ENCODE measurements at regions not wholly inside any gene's neighbourhood (a gene's known extent, or its start where the extent isn't known, plus 50 kb on each side); places are given as distances from the start of the nearest gene placed in this dataset.

DNA sequence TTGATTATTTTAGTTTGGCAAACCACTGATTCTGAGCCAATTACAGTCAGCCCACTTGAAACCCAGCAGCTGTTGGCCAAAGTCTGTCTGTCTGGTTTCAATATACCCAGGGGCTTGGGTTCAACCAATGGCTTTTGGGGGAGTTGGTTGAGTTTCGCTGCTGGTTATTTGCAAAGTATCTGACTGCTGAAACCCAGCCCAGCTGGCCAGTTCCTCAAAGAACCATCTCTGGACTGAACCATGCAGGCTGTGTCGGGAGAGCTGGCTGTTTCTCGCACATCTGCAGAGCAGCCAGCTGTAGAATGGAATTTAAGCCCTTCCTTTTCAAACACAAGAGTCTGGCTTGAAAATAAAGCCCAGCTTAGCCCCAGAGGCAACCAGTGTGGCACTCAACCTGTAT, 66.0 kb upstream of the PAX7 start:
- no peak for DNase-seq

DNA sequence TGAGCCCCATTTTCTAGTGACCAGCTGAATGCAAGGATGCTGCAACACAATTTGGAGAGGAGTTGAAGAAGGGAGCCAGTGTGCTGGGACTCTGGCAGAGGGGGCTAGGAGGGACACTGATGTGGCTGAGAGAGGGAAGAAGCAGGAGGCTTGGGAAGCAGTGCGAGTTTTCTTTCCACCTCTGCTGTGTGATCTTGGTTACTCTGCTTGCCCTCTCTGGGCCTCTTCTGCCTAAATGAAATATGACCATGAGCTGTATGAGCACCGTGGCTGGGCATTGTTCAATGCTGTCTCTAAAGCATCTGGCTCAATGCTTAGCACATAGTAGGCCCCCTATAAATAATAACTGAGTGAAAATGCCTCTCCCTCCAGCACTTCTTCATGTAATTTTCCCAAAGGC, 65.3 kb upstream of the PAX7 start:
- no peak for DNase-seq

DNA sequence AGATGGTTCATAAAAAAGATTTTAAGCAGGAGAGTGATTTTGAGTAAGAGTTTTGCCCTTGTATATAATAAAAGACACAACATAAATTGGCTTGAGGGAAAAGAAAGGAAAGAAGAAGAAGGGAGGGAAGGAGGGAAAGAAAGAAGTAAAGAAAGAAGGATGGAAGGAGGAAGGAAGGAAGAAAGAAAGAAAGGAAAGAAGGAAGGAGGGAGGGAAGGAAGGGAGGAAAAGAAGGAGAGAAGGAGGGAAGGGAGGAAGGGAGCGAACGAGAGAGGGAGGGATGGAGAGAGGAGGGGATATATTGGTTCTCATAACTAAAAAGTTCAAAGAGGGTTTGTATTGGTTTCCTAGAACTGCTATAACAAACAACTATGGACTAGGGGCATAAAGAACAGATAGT, 62.2 kb upstream of the PAX7 start:
- no peak for DNase-seq

DNA sequence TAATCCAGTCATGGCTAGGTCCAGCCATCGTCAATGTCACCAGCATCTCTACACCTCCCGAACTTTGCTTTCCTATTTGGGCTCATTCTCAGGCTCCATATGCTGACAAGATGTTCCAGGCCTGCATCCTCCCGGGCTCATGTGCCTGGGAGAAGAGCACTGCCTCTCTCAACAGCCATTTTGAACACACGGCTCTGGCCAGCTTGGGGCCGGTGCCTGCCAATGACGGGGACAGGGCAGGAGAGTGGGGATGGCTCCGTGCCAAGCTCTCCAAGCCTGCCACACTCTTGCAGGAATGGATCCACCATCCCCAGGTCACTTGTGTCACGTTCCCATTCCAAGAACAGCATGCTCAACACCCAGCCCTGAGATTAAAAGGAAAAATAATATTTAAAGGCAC, 61.4 kb upstream of the PAX7 start:
- DNase-seq: no peak

DNA sequence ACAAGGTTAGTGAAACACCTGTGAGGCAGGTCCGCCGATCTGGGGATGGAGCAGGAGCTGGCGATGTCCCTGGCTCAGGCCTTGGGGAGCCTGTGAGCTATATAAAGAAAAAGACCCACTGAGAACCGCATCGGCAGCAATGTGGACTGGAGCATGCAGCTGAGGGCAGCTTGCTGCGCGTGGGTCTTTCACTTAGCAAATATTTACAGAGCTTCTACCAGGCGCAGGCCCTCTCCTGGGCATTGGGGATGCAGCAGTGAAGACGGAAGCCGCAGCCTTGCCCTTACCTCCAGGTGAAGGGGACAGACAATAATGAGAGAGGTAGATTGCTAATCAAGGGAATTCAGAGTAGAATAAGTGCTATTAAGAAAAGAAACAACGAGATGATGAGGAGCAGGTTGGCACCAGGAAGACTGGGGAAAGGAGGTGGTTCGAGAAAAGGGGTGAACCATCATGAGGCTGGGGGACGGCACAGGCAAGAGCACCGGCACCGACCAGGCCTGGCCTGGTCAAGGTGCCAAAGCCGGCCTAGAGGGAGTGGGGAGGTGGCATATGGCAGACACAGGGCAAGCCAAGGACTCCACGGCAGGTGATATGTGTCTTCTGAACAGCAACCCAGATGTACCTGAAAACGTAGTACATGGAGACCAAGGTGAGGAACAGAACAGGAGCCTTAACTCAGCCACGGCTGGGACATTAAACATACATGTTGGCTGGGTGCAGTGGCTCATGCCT, 60.7 kb upstream of the PAX7 start:
- DNase-seq: no peak

DNA sequence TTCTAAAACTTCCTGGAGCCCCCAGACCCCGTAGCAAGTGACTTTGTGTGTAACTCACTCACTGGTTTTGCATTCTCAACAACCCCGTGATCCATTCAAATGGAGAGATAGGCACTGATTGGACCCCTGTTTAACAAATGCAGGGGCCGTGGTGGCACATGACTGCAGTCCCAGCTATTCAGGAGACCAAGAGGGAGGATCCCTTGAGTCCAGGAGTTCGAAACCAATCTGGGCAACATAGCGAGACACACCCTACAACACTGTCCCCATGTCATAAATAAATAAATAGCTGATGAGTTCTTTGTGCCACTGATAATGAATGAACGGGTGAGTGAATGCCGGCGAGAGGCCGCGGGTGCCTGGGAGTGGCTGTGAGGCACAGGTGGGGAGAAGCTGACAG, 59.4 kb upstream of the PAX7 start:
- no peak for DNase-seq

DNA sequence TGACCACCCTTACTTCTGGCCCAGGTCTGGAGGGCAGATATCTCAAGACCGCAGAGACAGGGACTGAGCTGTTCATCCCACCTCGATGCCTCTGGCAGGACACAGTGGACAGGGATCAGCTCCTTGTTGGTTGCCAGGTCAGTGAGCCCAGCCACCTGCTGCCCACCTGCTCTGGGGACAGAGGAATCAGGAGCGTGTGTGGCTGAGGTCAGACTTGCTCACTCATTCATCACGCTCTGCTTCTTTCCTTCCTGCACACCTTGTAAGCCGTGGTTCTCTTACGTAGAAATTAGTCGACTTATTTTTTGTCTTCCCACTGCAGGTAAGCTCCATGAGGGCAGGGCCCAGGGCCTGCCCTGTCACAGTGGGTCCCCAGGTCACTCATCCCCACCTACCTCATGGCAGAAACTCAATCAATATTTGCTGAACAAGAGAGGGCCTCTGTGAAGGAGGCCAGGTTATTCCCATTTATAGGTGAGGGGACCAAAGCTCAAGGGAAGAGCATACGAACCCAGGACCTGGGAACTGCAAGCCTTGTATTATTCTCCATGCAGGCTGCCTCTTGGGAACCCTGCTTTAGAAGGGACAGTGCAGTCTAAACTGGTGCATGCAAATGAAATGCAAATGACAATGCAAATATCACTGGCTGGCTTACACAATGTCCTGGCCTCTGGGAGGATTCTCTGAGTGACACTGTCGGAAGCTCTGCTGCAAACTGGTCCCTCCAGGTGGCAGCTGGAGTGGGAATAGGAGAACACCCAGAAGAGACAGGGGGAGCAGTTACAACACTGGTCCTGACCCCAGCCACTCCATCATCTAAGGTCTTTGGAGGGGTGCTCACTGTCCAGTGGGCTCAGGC, 58.4 kb upstream of the PAX7 start:
- no peak for DNase-seq

DNA sequence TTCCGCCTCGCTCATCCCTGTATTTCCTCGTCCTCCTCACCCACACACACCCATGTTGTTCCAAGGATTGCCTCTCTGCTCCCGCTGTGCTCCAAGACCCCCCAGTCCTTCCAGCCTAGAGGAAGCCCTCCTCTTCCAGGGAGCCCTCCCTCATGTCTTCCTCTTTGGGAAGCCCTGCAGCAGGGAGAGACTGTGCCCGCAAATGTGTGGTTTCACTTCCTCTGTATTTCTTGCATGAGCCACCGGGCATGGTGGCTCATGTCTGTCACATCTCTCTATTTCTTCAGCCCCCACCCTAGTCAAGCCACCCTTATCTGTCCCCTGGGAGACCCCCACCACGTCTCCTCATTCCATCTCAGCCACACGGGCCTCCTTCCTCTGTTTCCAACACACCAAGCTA, 57.5 kb upstream of the PAX7 start:
- DNase-seq: no peak

DNA sequence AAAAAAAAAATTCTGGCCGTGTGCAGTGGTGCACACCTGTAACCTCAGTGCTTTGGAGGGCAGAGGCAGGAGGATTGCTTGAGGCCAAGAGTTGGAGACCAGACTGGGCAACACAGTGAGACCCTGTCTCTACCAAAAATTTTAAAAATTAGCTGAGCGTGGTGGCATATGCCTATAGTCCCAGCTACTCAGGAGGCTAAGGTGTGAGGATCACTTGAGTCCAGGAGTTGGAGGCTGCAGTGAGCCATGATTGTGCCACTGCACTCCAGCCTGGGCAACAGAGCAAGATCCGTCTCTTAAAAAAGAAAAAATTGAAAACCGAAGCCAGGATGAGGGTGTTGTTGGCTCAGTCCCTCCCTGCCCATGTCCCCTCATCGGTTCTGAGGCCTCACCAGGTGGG, 55.9 kb upstream of the PAX7 start:
- no peak for DNase-seq

DNA sequence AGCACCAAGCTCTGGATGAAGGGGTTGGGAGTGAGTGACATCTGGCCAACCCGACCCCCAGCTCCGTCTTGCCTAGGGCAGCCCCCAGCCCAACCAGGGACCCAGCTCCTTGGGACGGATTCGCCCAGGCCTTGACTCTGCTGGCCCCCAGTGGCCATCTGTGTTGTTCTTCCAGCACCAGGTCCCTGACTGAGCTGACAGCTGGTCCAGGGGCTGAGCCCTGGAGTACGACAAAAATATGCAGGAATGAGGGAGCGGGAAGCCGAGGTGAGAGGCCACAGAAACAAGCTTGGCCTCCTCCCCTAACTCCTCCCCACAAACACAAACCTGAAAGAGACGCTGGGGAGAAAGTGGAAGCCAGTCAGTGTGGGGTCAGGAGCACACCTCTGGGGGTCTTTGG, 55.0 kb upstream of the PAX7 start:
- peak; percentile 36 for DNase-seq

DNA sequence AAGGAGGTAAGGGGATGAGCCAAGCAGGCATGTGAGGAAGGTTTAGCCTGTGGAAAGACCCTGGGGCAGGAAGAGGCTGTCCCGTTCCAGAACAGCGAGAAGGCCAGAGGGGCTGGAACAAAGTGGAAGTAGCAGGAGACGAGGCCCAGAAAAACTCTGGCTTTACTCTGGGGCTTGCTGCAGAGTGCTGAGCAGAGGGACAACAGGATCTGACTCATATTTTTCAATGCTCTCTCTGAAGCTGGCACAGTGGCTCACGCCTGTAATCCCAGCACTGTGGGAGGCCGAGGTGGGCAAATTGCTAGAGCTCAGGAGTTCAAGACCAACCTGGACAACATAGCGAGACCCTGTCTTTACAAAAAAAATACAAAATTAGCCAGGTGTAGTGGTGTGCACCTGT, 52.4 kb upstream of the PAX7 start:
- no peak for DNase-seq

DNA sequence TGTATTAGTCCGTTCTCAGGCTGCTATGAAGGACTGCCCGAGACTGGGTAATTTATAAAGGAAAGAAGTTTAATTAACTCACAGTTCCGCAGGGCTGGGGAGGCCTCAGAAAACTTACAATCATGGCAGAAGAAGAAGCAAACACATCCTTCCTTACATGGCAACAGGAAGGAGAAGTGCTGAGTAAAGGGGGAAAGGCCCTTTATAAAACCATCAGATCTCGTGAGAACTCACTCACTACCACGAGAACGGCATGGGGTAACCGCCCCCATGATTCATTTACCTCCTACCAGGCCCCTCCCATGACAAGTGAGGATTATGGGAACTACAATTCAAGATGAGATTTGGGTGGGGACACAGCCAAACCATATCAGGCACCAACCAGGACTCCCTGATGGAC, 51.4 kb upstream of the PAX7 start:
- DNase-seq: peak; percentile 5

DNA sequence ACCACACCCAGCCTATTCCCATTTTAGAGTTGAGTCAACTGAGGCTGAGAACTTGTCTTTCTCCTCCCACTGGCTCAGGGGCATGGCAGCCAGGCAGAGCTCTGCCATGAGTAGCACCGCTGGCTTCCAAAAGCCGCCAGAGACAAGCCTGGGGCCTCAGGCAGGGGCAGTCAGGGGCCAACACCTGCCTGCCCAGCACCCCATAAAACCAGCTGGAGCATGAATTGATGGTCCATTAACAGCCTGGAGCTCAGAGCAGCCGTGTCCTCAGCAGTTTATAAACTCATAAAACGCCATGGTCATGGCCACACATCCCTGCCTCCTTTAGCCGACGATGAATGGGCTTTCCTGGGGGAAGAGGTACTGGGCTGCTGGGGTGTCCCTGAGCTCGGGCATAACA, 50.6 kb upstream of the PAX7 start:
- no peak for DNase-seq

DNA sequence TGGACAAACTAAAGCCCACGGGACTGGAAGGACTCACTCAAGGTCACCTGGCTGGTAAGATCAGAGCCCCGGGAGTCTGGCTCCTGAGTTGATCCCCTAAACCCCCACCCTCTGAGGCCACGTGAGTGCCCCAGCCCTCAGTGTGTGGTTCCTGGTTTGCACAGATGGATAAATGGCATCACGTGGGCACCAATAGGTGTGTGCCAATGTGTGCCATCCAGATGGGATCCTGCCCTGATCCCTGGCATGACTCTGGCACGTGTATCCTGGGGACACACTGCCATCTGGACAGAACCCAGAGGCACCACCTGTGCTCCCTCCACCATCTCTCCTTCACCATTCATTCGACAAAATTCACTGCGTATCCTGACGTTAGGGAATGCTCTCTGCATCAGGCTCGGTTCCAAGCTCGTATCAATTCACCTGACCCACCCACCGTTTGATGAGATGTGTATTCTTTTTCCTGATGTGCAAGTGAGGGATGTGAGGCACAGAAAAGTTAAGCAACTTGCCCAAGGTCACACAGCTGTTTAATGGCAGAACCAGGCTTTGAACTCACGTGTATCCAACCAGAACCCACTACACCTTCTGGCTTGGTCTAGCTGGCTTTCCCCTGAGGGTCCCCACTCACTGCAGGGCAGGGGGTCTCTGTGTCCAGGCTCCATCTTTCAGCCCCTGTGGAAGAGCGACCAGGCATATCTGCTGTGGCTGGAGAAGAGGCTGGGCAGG, 49.8 kb upstream of the PAX7 start:
- DNase-seq: no peak
